Tibial nerve (tissue), 3 donors: ENCODE measurements at regions not wholly inside any gene's neighbourhood (a gene's known extent, or its start where the extent isn't known, plus 50 kb on each side); places are given as distances from the start of the nearest gene placed in this dataset.

ENCODE experiments used
- POLR2A ChIP-seq, 2 donors: fragments of 450-650 bp; IDR thresholded peaks; one replicate each; pipeline ENCODE4 v1.6.1; 2017; ENCODE audit warnings: antibody characterized with exemption in 2 of 2, mild to moderate bottlenecking in 2 of 2, moderate library complexity in 2 of 2
- TF ChIP-seq, protein P1 (sequence below), 5 experiments: fragments of 200-600 bp in 3 of 5; fragments of 450-650 bp in 2 of 5; sonication (generic) in 3 of 5; IDR thresholded peaks; one replicate each; pipeline ENCODE4 v1.5.1; 2016 to 2019; ENCODE audit warnings: antibody characterized with exemption in 5 of 5, mild to moderate bottlenecking in 3 of 5, moderate library complexity in 2 of 5

DNA sequence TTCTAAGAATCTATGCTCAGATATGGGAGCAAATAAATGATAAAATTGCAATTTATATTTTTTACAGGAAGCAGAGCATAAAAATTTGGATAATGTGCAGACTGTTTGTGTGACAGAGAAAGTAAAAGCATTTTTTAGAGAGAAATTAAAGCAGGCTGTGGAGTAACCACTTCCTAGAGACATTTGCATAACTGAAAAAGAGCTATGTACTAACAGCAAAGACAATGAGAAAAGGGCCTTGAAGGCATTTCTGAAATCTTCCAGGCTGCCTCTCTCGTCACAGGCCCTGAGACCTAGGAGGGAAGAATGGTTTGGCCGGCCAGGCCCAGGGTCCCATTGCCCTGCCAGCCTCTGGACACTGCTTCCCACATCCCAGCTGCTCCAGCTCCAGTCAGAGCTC lies 247.2 kb downstream of the ALX1 start:
- TF ChIP-seq, protein P1, sequence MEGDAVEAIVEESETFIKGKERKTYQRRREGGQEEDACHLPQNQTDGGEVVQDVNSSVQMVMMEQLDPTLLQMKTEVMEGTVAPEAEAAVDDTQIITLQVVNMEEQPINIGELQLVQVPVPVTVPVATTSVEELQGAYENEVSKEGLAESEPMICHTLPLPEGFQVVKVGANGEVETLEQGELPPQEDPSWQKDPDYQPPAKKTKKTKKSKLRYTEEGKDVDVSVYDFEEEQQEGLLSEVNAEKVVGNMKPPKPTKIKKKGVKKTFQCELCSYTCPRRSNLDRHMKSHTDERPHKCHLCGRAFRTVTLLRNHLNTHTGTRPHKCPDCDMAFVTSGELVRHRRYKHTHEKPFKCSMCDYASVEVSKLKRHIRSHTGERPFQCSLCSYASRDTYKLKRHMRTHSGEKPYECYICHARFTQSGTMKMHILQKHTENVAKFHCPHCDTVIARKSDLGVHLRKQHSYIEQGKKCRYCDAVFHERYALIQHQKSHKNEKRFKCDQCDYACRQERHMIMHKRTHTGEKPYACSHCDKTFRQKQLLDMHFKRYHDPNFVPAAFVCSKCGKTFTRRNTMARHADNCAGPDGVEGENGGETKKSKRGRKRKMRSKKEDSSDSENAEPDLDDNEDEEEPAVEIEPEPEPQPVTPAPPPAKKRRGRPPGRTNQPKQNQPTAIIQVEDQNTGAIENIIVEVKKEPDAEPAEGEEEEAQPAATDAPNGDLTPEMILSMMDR (IDR thresholded peaks at IDR 0.05) = no peak
- no peak for TF ChIP-seq POLR2A (IDR thresholded peaks at IDR 0.05)
